Uterus (tissue), 3 donors: ENCODE measurements at regions not wholly inside any gene's neighbourhood (a gene's known extent, or its start where the extent isn't known, plus 50 kb on each side); places are given as distances from the start of the nearest gene placed in this dataset.

ENCODE experiments used
- DNase-seq, 2 donors: peaks; one replicate each; pipeline ENCODE4 v3.0.0-alpha.2; 2019 to 2020
- H3K27ac ChIP-seq, 2 donors: fragments of 200-600 bp; sonication (generic); 1 replicate in 1 of 2; 2 replicates in 1 of 2; pipeline ENCODE4 v1.5.1; 2016 to 2018
- H3K27me3 ChIP-seq, 2 donors: fragments of 200-600 bp; sonication (generic); one replicate each; pipeline ENCODE4 v1.5.1; 2018 to 2019; ENCODE audit warnings: control low read depth in 1 of 2
- H3K36me3 ChIP-seq, 2 donors: fragments of 200-600 bp; sonication (generic); one replicate each; pipeline ENCODE4 v1.5.1; 2019; ENCODE audit warnings: control low read depth in 1 of 2
- H3K4me1 ChIP-seq, 2 donors: fragments of 200-600 bp; sonication (generic); one replicate each; pipeline ENCODE4 v1.5.1; 2018 to 2019; ENCODE audit warnings: control low read depth in 1 of 2
- H3K4me3 ChIP-seq, 2 donors: fragments of 200-600 bp; sonication (generic); 1 replicate in 1 of 2; 2 replicates in 1 of 2; pipeline ENCODE4 v1.5.1; 2018 to 2019; ENCODE audit warnings: mild to moderate bottlenecking in 1 of 2
- H3K9me3 ChIP-seq, 2 donors: fragments of 200-600 bp; sonication (generic); one replicate each; pipeline ENCODE4 v1.5.1; 2019; ENCODE audit warnings: control low read depth in 1 of 2
- CTCF ChIP-seq, 4 experiments: fragments of 200-600 bp in 2 of 4; fragments of 450-650 bp in 2 of 4; sonication (generic) in 2 of 4; IDR thresholded peaks; one replicate each; pipeline ENCODE4 v1.5.1; 2016 to 2019; ENCODE audit warnings: antibody characterized with exemption in 4 of 4, mild to moderate bottlenecking in 2 of 4, moderate library complexity in 1 of 4
- POLR2A ChIP-seq, 2 donors: fragments of 450-650 bp; IDR thresholded peaks; one replicate each; pipeline ENCODE4 v1.6.1; 2016; ENCODE audit warnings: antibody characterized with exemption in 2 of 2, mild to moderate bottlenecking in 1 of 2, moderate library complexity in 1 of 2
- intact Hi-C: fragments of 100-400 bp; cut with DNase I; formaldehyde crosslinking; loops from one replicate; pipeline ENCODE4 v1.15.1; 2023; ENCODE audit warnings: low total_unique reads
- donor health status: DM: yes; HTN: yes; CAD: no.

GRCh38 chr22:48152164-48152775, 1389.8 kb downstream of the TBC1D22A start:
- Histone ChIP-seq H3K9me3 (no peaks in the 10 kb centered on the region), H3K4me1 (no peaks in the 10 kb centered on the region), H3K4me3 (no peak overlapping the region), H3K27me3 (no peaks in the 10 kb centered on the region), H3K36me3 (no peaks in the 10 kb centered on the region), H3K27ac (no peak overlapping the region)
- TF ChIP-seq POLR2A (IDR thresholded peaks at IDR 0.05) (no peak), CTCF (IDR thresholded peaks at IDR 0.05) (no peak)
- DNase-seq, result no peak
- intact Hi-C loops, result no loop called here

- Histone ChIP-seq H3K27ac (no peak overlapping the region), H3K4me3 (no peak overlapping the region), H3K27me3 (no peaks in the 10 kb centered on the region), H3K9me3 (no peaks in the 10 kb centered on the region), H3K4me1 (no peaks in the 10 kb centered on the region), H3K36me3 (no peaks in the 10 kb centered on the region)
- TF ChIP-seq POLR2A (IDR thresholded peaks at IDR 0.05), result no peak
- no peak for TF ChIP-seq CTCF (IDR thresholded peaks at IDR 0.05)
- intact Hi-C loops, result no loop called here
- no peak for DNase-seq
Observed at GRCh38 chr22:48151641-48152040, 1389.2 kb downstream of the TBC1D22A start.

GRCh38 chr22:48147831-48148230, 1385.4 kb downstream of the TBC1D22A start:
- TF ChIP-seq POLR2A (IDR thresholded peaks at IDR 0.05) (no peak), CTCF (IDR thresholded peaks at IDR 0.05) (no peak)
- no peaks in the 10 kb centered on the region for H3K27me3 ChIP-seq
- no peaks in the 10 kb centered on the region for H3K9me3 ChIP-seq
- intact Hi-C loops, result no loop called here
- H3K4me1 ChIP-seq, result no peaks in the 10 kb centered on the region
- no peaks in the 10 kb centered on the region for H3K36me3 ChIP-seq
- H3K4me3 ChIP-seq, result no peak overlapping the region
- no peak overlapping the region for H3K27ac ChIP-seq
- DNase-seq, result no peak

- Histone ChIP-seq H3K36me3 (no peaks in the 10 kb centered on the region), H3K27me3 (no peaks in the 10 kb centered on the region), H3K9me3 (no peaks in the 10 kb centered on the region), H3K4me3 (no peak overlapping the region), H3K4me1 (no peaks in the 10 kb centered on the region), H3K27ac (no peak overlapping the region)
- intact Hi-C loops, result no loop called here
- TF ChIP-seq CTCF (IDR thresholded peaks at IDR 0.05) (no peak), POLR2A (IDR thresholded peaks at IDR 0.05) (no peak)
- DNase-seq, result no peak
Observed at GRCh38 chr22:48147404-48147803, 1385.0 kb downstream of the TBC1D22A start.

- Histone ChIP-seq H3K9me3 (no peaks in the 10 kb centered on the region), H3K36me3 (no peaks in the 10 kb centered on the region), H3K4me3 (no peak overlapping the region), H3K4me1 (no peaks in the 10 kb centered on the region), H3K27ac (no peak overlapping the region), H3K27me3 (no peaks in the 10 kb centered on the region)
- intact Hi-C loops, result no loop called here
- TF ChIP-seq POLR2A (IDR thresholded peaks at IDR 0.05) (no peak), CTCF (IDR thresholded peaks at IDR 0.05) (no peak)
- DNase-seq, result no peak
Observed at GRCh38 chr22:48146426-48146825, 1384.0 kb downstream of the TBC1D22A start.
